SK-N-SH (cell line): ENCODE measurements at regions not wholly inside any gene's neighbourhood (a gene's known extent, or its start where the extent isn't known, plus 50 kb on each side); places are given as distances from the start of the nearest gene placed in this dataset.

ENCODE experiments used
- CTCF ChIA-PET: fragments of 300-600, 350-600 bp; formaldehyde crosslinking; extraction: SDS; loops from one replicate; lab custom pipeline; 2021; lab: Yijun Ruan, JAX
- POLR2A ChIA-PET: fragments of 350-600 bp; sonication (Branson Sonifier 250); formaldehyde crosslinking; extraction: SDS; loops from one replicate; lab custom pipeline; 2020; ENCODE audit warnings: antibody characterized with exemption, inconsistent platforms; lab: Yijun Ruan, JAX
- DNase-seq: peaks from one replicate; pipeline ENCODE4 v3.0.0; 2012
- H2AFZ ChIP-seq: fragments of 200-600 bp; sonication (generic); 2 replicates; pipeline ENCODE4 v1.8.1; 2016; ENCODE audit warnings: antibody characterized with exemption, mild to moderate bottlenecking, low read depth
- H3F3A ChIP-seq: fragments of 200-600 bp; sonication (generic); replicated peaks from 2 replicates; pipeline ENCODE3; 2016; ENCODE audit warnings: antibody characterized with exemption, mild to moderate bottlenecking; ENCODE audit not compliant: insufficient read depth
- H3K27ac ChIP-seq, 2 experiments: fragments of 200-500 bp in 1 of 2; fragments of 200-600 bp in 1 of 2; sonication (Bioruptor generic) in 1 of 2; sonication (generic), shearing (Covaris generic) in 1 of 2; 2 replicates each; pipeline versions ENCODE4 v1.5.1 to v1.6.1; 2014 to 2016; ENCODE audit warnings: low read depth in 2 of 2, inconsistent platforms in 1 of 2, low read length in 1 of 2, mild to moderate bottlenecking in 1 of 2, mixed read lengths in 1 of 2
- H3K27me3 ChIP-seq: fragments of 200-600 bp; sonication (generic), shearing (Covaris generic); 2 replicates; pipeline ENCODE4 v1.6.1; 2016; ENCODE audit warnings: mixed run types; ENCODE audit not compliant: insufficient read depth
- H3K36me3 ChIP-seq, 2 experiments: fragments of 200-500 bp in 1 of 2; fragments of 200-600 bp in 1 of 2; sonication (Bioruptor generic) in 1 of 2; sonication (generic) in 1 of 2; replicated peaks in 1 of 2; 2 replicates each; pipeline versions ENCODE3 to v1.5.1; 2014 to 2016; ENCODE audit warnings: low read length in 1 of 2, mild to moderate bottlenecking in 1 of 2; ENCODE audit not compliant: insufficient read depth in 2 of 2, control insufficient read depth in 1 of 2
- H3K4me1 ChIP-seq, 2 experiments: fragments of 200-500 bp in 1 of 2; fragments of 200-600 bp in 1 of 2; sonication (Bioruptor generic) in 1 of 2; sonication (generic), shearing (Covaris generic) in 1 of 2; 2 replicates each; pipeline versions ENCODE4 v1.5.1 to v1.6.1; 2014 to 2016; ENCODE audit warnings: low read depth in 1 of 2, low read length in 1 of 2, mixed run types in 1 of 2; ENCODE audit not compliant: insufficient read depth in 2 of 2, control insufficient read depth in 1 of 2
- H3K4me2 ChIP-seq: fragments of 200-600 bp; sonication (generic), shearing (Covaris generic); 2 replicates; pipeline ENCODE4 v1.6.1; 2017; ENCODE audit warnings: mixed run types
- H3K4me3 ChIP-seq, 2 experiments: fragments of 200-500 bp in 1 of 2; fragments of 200-600 bp in 1 of 2; sonication (Bioruptor generic) in 1 of 2; sonication (generic), shearing (Covaris generic) in 1 of 2; 2 replicates each; pipeline versions ENCODE4 v1.5.1 to v1.8.1; 2014 to 2016; ENCODE audit warnings: low read depth in 2 of 2, inconsistent platforms in 1 of 2, low read length in 1 of 2, mild to moderate bottlenecking in 1 of 2, mixed read lengths in 1 of 2, moderate library complexity in 1 of 2
- H3K79me2 ChIP-seq: fragments of 200-600 bp; sonication (generic); 2 replicates; pipeline ENCODE4 v1.8.1; 2017; ENCODE audit warnings: mild to moderate bottlenecking; ENCODE audit not compliant: insufficient read depth
- H3K9ac ChIP-seq: fragments of 200-600 bp; sonication (generic); 2 replicates; pipeline ENCODE4 v1.6.1; 2017; ENCODE audit warnings: mixed run types
- H3K9me2 ChIP-seq: fragments of 200-600 bp; sonication (generic); 2 replicates; pipeline ENCODE4 v1.6.1; 2017; ENCODE audit warnings: mixed run types
- H3K9me3 ChIP-seq: fragments of 200-600 bp; sonication (generic); 2 replicates; pipeline ENCODE4 v1.6.1; 2017; ENCODE audit warnings: mixed run types, mild to moderate bottlenecking, moderate library complexity
- H4K20me1 ChIP-seq: fragments of 200-600 bp; sonication (generic); 2 replicates; pipeline ENCODE4 v1.6.1; 2017; ENCODE audit warnings: mild to moderate bottlenecking, mixed run types; ENCODE audit not compliant: insufficient read depth
- CHD2 ChIP-seq: fragments of 150-350 bp; IDR thresholded peaks from 2 replicates; pipeline ENCODE4 v1.6.1; 2018; ENCODE audit warnings: low read length; ENCODE audit not compliant: partially characterized antibody
- CTCF ChIP-seq: fragments of 200-600 bp; sonication (generic); IDR thresholded peaks from 2 replicates; pipeline ENCODE4 v1.6.1; 2017; ENCODE audit warnings: antibody characterized with exemption, mild to moderate bottlenecking, moderate library complexity
- ELF1 ChIP-seq: IDR thresholded peaks from 2 replicates; pipeline ENCODE4 v1.4.0; 2012
- EP300 ChIP-seq, 2 experiments: IDR thresholded peaks; 2 replicates each; pipeline versions ENCODE4 v1.4.0 to v1.6.1; 2012; ENCODE audit warnings: borderline replicate concordance in 1 of 2, low read depth in 1 of 2, low read length in 1 of 2
- FOSL2 ChIP-seq: IDR thresholded peaks from 2 replicates; pipeline ENCODE4 v1.4.0; 2012; ENCODE audit warnings: low read depth, mild to moderate bottlenecking, moderate library complexity, borderline replicate concordance
- FOXJ3 ChIP-seq: sonication (generic); formaldehyde crosslinking; IDR thresholded peaks from 2 replicates; pipeline ENCODE4 v1.5.1; 2020; ENCODE audit warnings: mild to moderate bottlenecking, missing genetic modification reagents
- FOXM1 ChIP-seq: IDR thresholded peaks from 2 replicates; pipeline ENCODE4 v1.4.0; 2012; ENCODE audit warnings: low read depth, mild to moderate bottlenecking
- GABPA ChIP-seq: IDR thresholded peaks from 2 replicates; pipeline ENCODE4 v1.4.0; 2012; ENCODE audit warnings: low read depth, mild to moderate bottlenecking
- GATA2 ChIP-seq: sonication (generic); formaldehyde crosslinking; IDR thresholded peaks from 2 replicates; pipeline ENCODE4 v1.5.0; 2020; ENCODE audit warnings: mild to moderate bottlenecking, missing genetic modification reagents
- IRF3 ChIP-seq: fragments of 150-350 bp; IDR thresholded peaks from 2 replicates; pipeline ENCODE4 v1.6.1; 2016; ENCODE audit warnings: mild to moderate bottlenecking, low read depth, low read length
- JUND ChIP-seq: IDR thresholded peaks from 2 replicates; pipeline ENCODE4 v1.4.0; 2012
- MAX ChIP-seq: IDR thresholded peaks from 2 replicates; pipeline ENCODE4 v1.4.0; 2012; ENCODE audit warnings: low read depth
- POLR2AphosphoS5 ChIP-seq: IDR thresholded peaks from 2 replicates; pipeline ENCODE4 v1.6.1; 2012; ENCODE audit warnings: low read depth, low read length
- RAD21 ChIP-seq: IDR thresholded peaks from 2 replicates; pipeline ENCODE4 v1.6.1; 2012; ENCODE audit warnings: mild to moderate bottlenecking, low read length
- RCOR1 ChIP-seq: fragments of 150-350 bp; IDR thresholded peaks from 2 replicates; pipeline ENCODE4 v1.6.1; 2017; ENCODE audit warnings: antibody characterized with exemption, low read length
- RXRA ChIP-seq: IDR thresholded peaks from 2 replicates; pipeline ENCODE4 v1.4.0; 2012; ENCODE audit warnings: low read depth, mild to moderate bottlenecking, borderline replicate concordance
- SMC3 ChIP-seq: IDR thresholded peaks from 2 replicates; pipeline ENCODE4 v1.6.1; 2012; ENCODE audit warnings: low read depth, low read length, improper control_type of control experiment
- TEAD4 ChIP-seq: IDR thresholded peaks from 2 replicates; pipeline ENCODE4 v1.4.0; 2012; ENCODE audit warnings: mild to moderate bottlenecking, borderline replicate concordance; ENCODE audit not compliant: insufficient read depth
- USF1 ChIP-seq: IDR thresholded peaks from 2 replicates; pipeline ENCODE4 v1.4.0; 2012; ENCODE audit warnings: low read depth, borderline replicate concordance
- WGBS: methylation state at CpG from one replicate; pipeline ENCODE4 v1.1.6; 2017; ENCODE audit warnings: low lambda C conversion rate; 5-methylcytosine and 5-hydroxymethylcytosine counted together

- Histone ChIP-seq H3K9me3 (no peaks in the 10 kb centered on the region), H3K4me1 (no peaks in the 10 kb centered on the region), H4K20me1 (no peaks in the 10 kb centered on the region), H3K79me2 (no peaks in the 10 kb centered on the region), H3K27me3 (no peaks in the 10 kb centered on the region), H3F3A (no peaks in the 10 kb centered on the region), H3K4me2 (no peak overlapping the region)
- no peak for DNase-seq
- TF ChIP-seq MAX (no peak), JUND (no peak), USF1 (no peak), RAD21 (no peak), RXRA (no peak), IRF3 (no peak), POLR2AphosphoS5 (no peak), CTCF (no peak), EP300 (IDR thresholded peaks at IDR 0.05; ENCODE audit: borderline replicate concordance in 1 of 2, low read depth in 1 of 2, low read length in 1 of 2) (no peak), FOSL2 (no peak), FOXM1 (no peak), CHD2 (no peak), TEAD4 (no peak), ELF1 (no peak), FOXJ3 (CRISPR knock-in tag) (no peak), GABPA (no peak), SMC3 (no peak), RCOR1 (no peak), GATA2 (CRISPR knock-in tag) (no peak)
- TF ChIP-seq, all 33 proteins: peak for 0
- Histone ChIP-seq H3K4me3 (no peak overlapping the region), H3K9ac (no peak overlapping the region), H3K27ac (no peak overlapping the region), H3K36me3 (no peaks in the 10 kb centered on the region), H3K9me2 (no peaks in the 10 kb centered on the region), H2AFZ (no peak overlapping the region)
- CTCF ChIA-PET, result no interaction called here
- 0% methylated on average over 5 of the region's 5 CpGs for WGBS
- POLR2A ChIA-PET, result no interaction called here
These were observed 116.0 kb upstream of the LHX5 start for GRCh38 chr12:113587720-113588119.
